Natural killer cell (primary cell): ENCODE measurements at regions not wholly inside any gene's neighbourhood (a gene's known extent, or its start where the extent isn't known, plus 50 kb on each side); places are given as distances from the start of the nearest gene placed in this dataset.

Experiments used
- ATAC-seq, 3 donors: fragments of 150-1000 bp in 2 of 3; fragments of 200-7000 bp in 1 of 3; cut with Tn5 transposase; 1 replicate in 1 of 3; 2 replicates in 2 of 3; pipeline ENCODE4 v1.10.0; 2021; ENCODE audit warnings: mild to moderate bottlenecking in 2 of 3, moderate library complexity in 2 of 3
- DNase-seq, 2 donors: peaks; one replicate each; pipeline versions ENCODE4 v3.0.0 to v3.0.0-alpha.2; 2013 to 2021; ENCODE audit warnings: mixed read lengths in 1 of 2
- H3K27ac ChIP-seq: one replicate; pipeline ENCODE4 v1.5.1; 2013; ENCODE audit warnings: mild to moderate bottlenecking, low read length
- H3K27me3 ChIP-seq: one replicate; pipeline ENCODE4 v1.6.1; 2013; ENCODE audit warnings: low read length; ENCODE audit not compliant: control insufficient read depth, insufficient read depth
- H3K36me3 ChIP-seq: one replicate; pipeline ENCODE4 v1.6.1; 2013; ENCODE audit warnings: low read length; ENCODE audit not compliant: control insufficient read depth, insufficient read depth
- H3K4me1 ChIP-seq: one replicate; pipeline ENCODE4 v1.6.1; 2013; ENCODE audit warnings: low read length; ENCODE audit not compliant: control insufficient read depth, insufficient read depth
- H3K4me3 ChIP-seq: one replicate; pipeline ENCODE4 v1.5.1; 2013; ENCODE audit warnings: low read length
- H3K9me3 ChIP-seq: one replicate; pipeline ENCODE4 v1.6.1; 2013; ENCODE audit warnings: low read length; ENCODE audit not compliant: control insufficient read depth, insufficient read depth
- H3K27ac Mint-ChIP-seq, 2 donors: one replicate each; pipeline ENCODE4 v1.8.0; 2022; ENCODE audit warnings: mild to moderate bottlenecking in 2 of 2, mixed read lengths in 2 of 2, moderate library complexity in 1 of 2
- H3K27me3 Mint-ChIP-seq, 2 donors: one replicate each; pipeline ENCODE4 v1.8.0; 2022; ENCODE audit warnings: low read depth in 2 of 2, mixed read lengths in 2 of 2
- H3K36me3 Mint-ChIP-seq: one replicate; pipeline ENCODE4 v1.8.0; 2022; ENCODE audit warnings: mixed read lengths
- H3K4me1 Mint-ChIP-seq, 2 donors: one replicate each; pipeline ENCODE4 v1.8.0; 2022; ENCODE audit warnings: mixed read lengths in 2 of 2
- H3K4me3 Mint-ChIP-seq: one replicate; pipeline ENCODE4 v1.8.0; 2022; ENCODE audit warnings: mild to moderate bottlenecking, moderate library complexity, mixed read lengths
- H3K9me3 Mint-ChIP-seq, 2 donors: one replicate each; pipeline ENCODE4 v1.8.0; 2022; ENCODE audit warnings: mixed read lengths in 2 of 2
- CTCF ChIP-seq: fragments of 200-600 bp; IDR thresholded peaks from one replicate; pipeline ENCODE4 v1.8.0; 2022; ENCODE audit warnings: antibody characterized with exemption
- WGBS: methylation state at CpG from one replicate; pipeline ENCODE4 v1.1.7; 2013; ENCODE audit warnings: missing lambda C conversion rate; ENCODE audit not compliant: insufficient coverage; 5-methylcytosine and 5-hydroxymethylcytosine counted together
- intact Hi-C: fragments of 100-400 bp; cut with micrococcal nuclease; formaldehyde crosslinking; loops from one replicate; pipeline ENCODE4 v1.14.2; 2022

GRCh38 chr21:28615276-28615675, 377.4 kb downstream of the LTN1 start:
- 84% methylated on average over 3 of the region's 3 CpGs for WGBS
- H3K4me3 Mint-ChIP-seq: no peak overlapping the region

GRCh38 chr21:28614791-28615190, 377.9 kb downstream of the LTN1 start:
- Mint-ChIP-seq H3K27me3 (no peaks in the 10 kb centered on the region), H3K4me1 (peaks cover 58 to 61% of the 10 kb centered on the region in 2 donors), H3K4me3 (no peak overlapping the region), H3K27ac (no peak overlapping the region), H3K36me3 (no peaks in the 10 kb centered on the region), H3K9me3 (no peaks in the 10 kb centered on the region)
- Histone ChIP-seq H3K27ac (no peak overlapping the region), H3K4me1 (peaks cover 3% of the 10 kb centered on the region), H3K36me3 (no peaks in the 10 kb centered on the region), H3K27me3 (no peaks in the 10 kb centered on the region), H3K9me3 (no peaks in the 10 kb centered on the region), H3K4me3 (no peak overlapping the region)
- no peak for TF ChIP-seq CTCF
- intact Hi-C loops: no loop called here
- DNase-seq (no peak), ATAC-seq (no peak)
- WGBS: 83% methylated on average over 2 of the region's 2 CpGs

More at GRCh38 chr21:28615276-28615675, 377.4 kb downstream of the LTN1 start:
- no peaks in the 10 kb centered on the region for H3K36me3 Mint-ChIP-seq
- Histone ChIP-seq H3K36me3 (no peaks in the 10 kb centered on the region), H3K4me3 (no peak overlapping the region), H3K27ac (no peak overlapping the region), H3K9me3 (no peaks in the 10 kb centered on the region), H3K4me1 (peaks cover 3% of the 10 kb centered on the region), H3K27me3 (no peaks in the 10 kb centered on the region)
- H3K4me1 Mint-ChIP-seq: peaks cover 56 to 58% of the 10 kb centered on the region in 2 donors
- no peak for TF ChIP-seq CTCF
- ATAC-seq (no peak), DNase-seq (no peak)
- no peak overlapping the region for H3K27ac Mint-ChIP-seq
- H3K27me3 Mint-ChIP-seq: no peaks in the 10 kb centered on the region
- no peaks in the 10 kb centered on the region for H3K9me3 Mint-ChIP-seq
- intact Hi-C loops: no loop called here

GRCh38 chr21:28608646-28609045, 384.0 kb downstream of the LTN1 start:
- no peaks in the 10 kb centered on the region for H3K4me1 ChIP-seq
- WGBS: 82% methylated on average over 5 of the region's 5 CpGs
- no peak overlapping the region for H3K27ac Mint-ChIP-seq

More at GRCh38 chr21:28608646-28609045, 384.0 kb downstream of the LTN1 start:
- intact Hi-C loops: no loop called here
- H3K9me3 Mint-ChIP-seq: no peaks in the 10 kb centered on the region
- Histone ChIP-seq H3K9me3 (no peaks in the 10 kb centered on the region), H3K36me3 (no peaks in the 10 kb centered on the region), H3K27me3 (no peaks in the 10 kb centered on the region), H3K27ac (no peak overlapping the region), H3K4me3 (no peak overlapping the region)
- TF ChIP-seq CTCF: no peak
- DNase-seq (no peak), ATAC-seq (no peak)
- H3K36me3 Mint-ChIP-seq: no peaks in the 10 kb centered on the region
- H3K4me1 Mint-ChIP-seq: peaks cover 50 to 60% of the 10 kb centered on the region in 2 donors
- H3K27me3 Mint-ChIP-seq: no peaks in the 10 kb centered on the region
- no peak overlapping the region for H3K4me3 Mint-ChIP-seq
